Kidney epithelial cell (primary cell): ENCODE measurements at regions not wholly inside any gene's neighbourhood (a gene's known extent, or its start where the extent isn't known, plus 50 kb on each side); places are given as distances from the start of the nearest gene placed in this dataset.

Source experiments
- DNase-seq: peaks from one replicate; pipeline ENCODE4 v3.0.0-alpha.2; 2010; ENCODE audit warnings: low read depth
- H3K27me3 ChIP-seq: 2 replicates; pipeline ENCODE4 v1.6.0; 2011; ENCODE audit warnings: low read length; ENCODE audit not compliant: control insufficient read depth, insufficient read depth
- H3K36me3 ChIP-seq: 2 replicates; pipeline ENCODE4 v1.5.1; 2011; ENCODE audit warnings: low read length; ENCODE audit not compliant: control insufficient read depth, insufficient read depth
- H3K4me3 ChIP-seq: 2 replicates; pipeline ENCODE4 v1.5.1; 2011; ENCODE audit warnings: low read depth, mild to moderate bottlenecking, control low read depth, low read length
- TF ChIP-seq, protein P1 (sequence below): IDR thresholded peaks from 2 replicates; pipeline ENCODE4 v1.5.1; 2011; ENCODE audit warnings: mild to moderate bottlenecking, moderate library complexity, low read length, control low read depth, inconsistent platforms; ENCODE audit not compliant: insufficient read depth, poor library complexity, severe bottlenecking

GRCh38 chr10:6815346-6815745 lies 235.3 kb upstream of the PRKCQ start:
- H3K27me3 ChIP-seq, result no peaks in the 10 kb centered on the region
- TF ChIP-seq, protein P1, sequence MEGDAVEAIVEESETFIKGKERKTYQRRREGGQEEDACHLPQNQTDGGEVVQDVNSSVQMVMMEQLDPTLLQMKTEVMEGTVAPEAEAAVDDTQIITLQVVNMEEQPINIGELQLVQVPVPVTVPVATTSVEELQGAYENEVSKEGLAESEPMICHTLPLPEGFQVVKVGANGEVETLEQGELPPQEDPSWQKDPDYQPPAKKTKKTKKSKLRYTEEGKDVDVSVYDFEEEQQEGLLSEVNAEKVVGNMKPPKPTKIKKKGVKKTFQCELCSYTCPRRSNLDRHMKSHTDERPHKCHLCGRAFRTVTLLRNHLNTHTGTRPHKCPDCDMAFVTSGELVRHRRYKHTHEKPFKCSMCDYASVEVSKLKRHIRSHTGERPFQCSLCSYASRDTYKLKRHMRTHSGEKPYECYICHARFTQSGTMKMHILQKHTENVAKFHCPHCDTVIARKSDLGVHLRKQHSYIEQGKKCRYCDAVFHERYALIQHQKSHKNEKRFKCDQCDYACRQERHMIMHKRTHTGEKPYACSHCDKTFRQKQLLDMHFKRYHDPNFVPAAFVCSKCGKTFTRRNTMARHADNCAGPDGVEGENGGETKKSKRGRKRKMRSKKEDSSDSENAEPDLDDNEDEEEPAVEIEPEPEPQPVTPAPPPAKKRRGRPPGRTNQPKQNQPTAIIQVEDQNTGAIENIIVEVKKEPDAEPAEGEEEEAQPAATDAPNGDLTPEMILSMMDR, result no peak

GRCh38 chr10:6813856-6814255 lies 233.8 kb upstream of the PRKCQ start:
- Histone ChIP-seq H3K4me3 (no peak overlapping the region), H3K36me3 (no peaks in the 10 kb centered on the region), H3K27me3 (no peaks in the 10 kb centered on the region)
- TF ChIP-seq, protein P1, result no peak
- no peak for DNase-seq

More at GRCh38 chr10:6815346-6815745, 235.3 kb upstream of the PRKCQ start:
- no peaks in the 10 kb centered on the region for H3K36me3 ChIP-seq
- DNase-seq, result no peak
- H3K4me3 ChIP-seq, result no peak overlapping the region

- no peak overlapping the region for H3K4me3 ChIP-seq
- no peak for DNase-seq
- TF ChIP-seq, protein P1, result no peak
- no peaks in the 10 kb centered on the region for H3K27me3 ChIP-seq
- H3K36me3 ChIP-seq, result no peaks in the 10 kb centered on the region
Observed at GRCh38 chr10:6813306-6813705, 233.2 kb upstream of the PRKCQ start.

- Histone ChIP-seq H3K36me3 (no peaks in the 10 kb centered on the region), H3K27me3 (no peaks in the 10 kb centered on the region), H3K4me3 (no peak overlapping the region)
- TF ChIP-seq, protein P1, result no peak
- DNase-seq, result no peak
Observed at GRCh38 chr10:6811153-6811552, 231.1 kb upstream of the PRKCQ start.

DNA sequence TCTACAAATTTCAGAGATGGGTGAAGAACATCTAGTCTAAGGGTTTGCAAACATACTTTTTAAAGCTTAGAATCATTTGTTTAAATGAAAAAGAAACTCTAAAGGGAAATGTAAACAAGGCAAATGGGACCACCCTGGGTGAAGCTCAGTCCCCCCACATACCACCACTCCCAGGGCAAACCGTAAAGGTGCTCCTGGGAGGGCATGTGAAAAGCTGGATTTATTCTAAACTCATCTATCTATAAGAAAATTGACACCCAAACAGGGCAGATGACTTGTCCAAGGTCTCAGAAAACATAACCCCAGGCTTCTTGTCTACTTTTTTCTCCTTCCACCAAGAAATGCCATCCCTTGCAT lies 223.3 kb upstream of the PRKCQ start:
- Histone ChIP-seq H3K27me3 (no peaks in the 10 kb centered on the region), H3K36me3 (no peaks in the 10 kb centered on the region), H3K4me3 (no peak overlapping the region)
- TF ChIP-seq, protein P1, result no peak
- no peak for DNase-seq

DNA sequence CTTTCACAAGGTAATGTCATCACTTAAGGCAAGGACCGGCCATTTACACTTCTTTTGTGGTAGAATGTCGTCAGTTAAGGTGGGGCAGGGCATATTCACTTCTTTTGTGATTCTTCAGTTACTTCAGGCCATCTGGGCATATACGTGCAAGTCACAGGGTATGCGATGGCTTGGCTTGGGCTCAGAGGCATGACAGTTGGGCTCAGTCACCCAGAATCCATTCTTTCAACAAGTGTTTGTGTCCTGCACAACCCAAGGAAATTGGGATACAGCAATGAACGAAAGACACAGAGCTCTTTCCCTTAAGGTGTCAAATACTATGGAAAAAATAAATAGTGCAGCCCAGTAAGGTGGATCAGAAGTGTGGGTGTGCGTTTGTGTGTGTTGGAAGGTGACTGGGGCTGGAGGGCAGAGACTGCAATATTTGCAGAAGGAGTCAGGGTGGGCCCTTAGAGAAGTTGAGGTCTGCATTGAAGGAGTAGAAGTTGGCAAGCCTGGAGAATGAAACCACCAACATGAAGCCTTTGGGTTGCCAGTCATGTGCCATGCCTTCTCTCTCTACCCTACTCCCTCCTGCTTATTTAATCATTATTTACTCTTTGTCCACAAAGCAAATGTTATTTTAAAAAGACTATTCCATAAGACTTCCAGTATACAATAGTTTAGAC lies 222.8 kb upstream of the PRKCQ start:
- H3K36me3 ChIP-seq, result no peaks in the 10 kb centered on the region
- no peak overlapping the region for H3K4me3 ChIP-seq
- TF ChIP-seq, protein P1, result no peak
- H3K27me3 ChIP-seq, result no peaks in the 10 kb centered on the region
- DNase-seq, result no peak
